ENCODE measurements at regions not wholly inside any gene's neighbourhood (a gene's known extent, or its start where the extent isn't known, plus 50 kb on each side); places are given as distances from the start of the nearest gene placed in this dataset.

GRCh38 chr9:13388157-13388556 is 108.7 kb upstream of the MPDZ start:
- TF ChIP-seq POLR2AphosphoS5 (IDR thresholded peaks at IDR 0.05; ENCODE audit: low read depth) (no peak), ETS1 (IDR thresholded peaks at IDR 0.05) (no peak), CTCF (conservative IDR thresholded peaks at IDR 0.05; ENCODE audit: low read depth in 2 of 2) (no peak)

All from GM23338 (cell line).